Right ventricle myocardium superior (tissue), 1 donor: ENCODE measurements at regions not wholly inside any gene's neighbourhood (a gene's known extent, or its start where the extent isn't known, plus 50 kb on each side); places are given as distances from the start of the nearest gene placed in this dataset.
"Not testable (repeated sequence)": the region's sequence is repeated elsewhere in the genome, so short reads cannot be mapped to it uniquely, and the experiment has no call there.

Source experiments
- ATAC-seq: fragments of 200-7000 bp; cut with Tn5 transposase; one replicate; pipeline ENCODE4 v1.9.1; 2020; ENCODE audit warnings: mild to moderate bottlenecking; ENCODE audit not compliant: poor library complexity
- DNase-seq: peaks from one replicate; pipeline ENCODE4 v3.0.0-alpha.2; 2020
- intact Hi-C: fragments of 100-400 bp; cut with DNase I; formaldehyde crosslinking; loops from one replicate; pipeline ENCODE4 v1.11.2; 2022
- donor health status: DM: no; HTN: yes; CAD: no; lungs with severe emphysema.

DNA sequence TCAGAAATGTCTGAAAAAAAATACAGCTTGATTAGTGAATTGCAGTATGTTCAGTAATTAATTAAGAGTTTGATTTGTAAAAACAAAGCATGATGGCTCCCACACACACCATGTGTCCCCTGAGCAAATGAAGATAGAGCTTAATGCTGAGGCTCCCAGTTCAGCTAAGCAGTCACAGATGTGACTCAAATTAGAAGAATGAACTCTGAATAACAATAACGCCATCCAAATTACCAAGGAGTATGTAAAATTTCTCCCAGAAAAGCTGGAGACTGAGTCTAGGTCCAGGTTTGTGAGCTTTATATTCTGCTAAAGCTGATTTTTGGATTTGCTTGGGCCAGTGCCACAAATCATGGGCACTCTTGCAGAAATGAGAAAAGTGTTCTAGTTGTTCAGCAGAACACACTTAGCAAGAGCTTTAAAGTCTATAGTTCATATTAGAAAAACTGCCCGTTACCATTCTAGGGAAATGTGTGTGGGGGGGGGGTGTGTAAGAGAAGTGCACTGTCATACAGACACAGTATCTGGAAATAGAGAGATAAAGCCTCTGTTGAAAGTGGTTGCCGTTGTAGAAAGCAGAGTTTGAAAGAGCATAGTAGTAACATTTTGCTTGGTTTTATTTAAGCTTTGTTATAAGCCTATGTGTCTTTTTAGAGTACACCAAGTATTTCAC lies 253.1 kb downstream of the BCAT1 start:
- intact Hi-C loops, result no loop called here
- ATAC-seq (no peak), DNase-seq (no peak)

DNA sequence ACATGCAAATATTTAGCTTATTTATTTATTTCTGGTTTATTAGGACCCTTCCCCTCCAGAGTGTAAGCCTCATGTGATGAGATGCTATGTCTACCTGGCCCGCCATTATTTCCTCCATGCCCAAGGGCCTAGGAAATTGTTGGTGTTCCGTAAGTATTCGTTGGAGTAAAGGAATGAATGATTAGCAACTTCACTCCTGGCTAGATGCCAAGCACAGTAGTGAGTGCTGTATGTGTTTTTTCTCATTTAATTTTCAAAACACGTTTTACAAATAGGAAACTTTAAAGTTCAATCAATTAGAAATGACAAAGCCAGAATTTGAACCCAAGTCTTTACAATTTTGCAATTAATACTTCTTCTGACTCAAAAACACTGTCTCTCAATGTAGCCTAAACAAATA lies 253.8 kb downstream of the BCAT1 start:
- intact Hi-C loops, result no loop called here

DNA sequence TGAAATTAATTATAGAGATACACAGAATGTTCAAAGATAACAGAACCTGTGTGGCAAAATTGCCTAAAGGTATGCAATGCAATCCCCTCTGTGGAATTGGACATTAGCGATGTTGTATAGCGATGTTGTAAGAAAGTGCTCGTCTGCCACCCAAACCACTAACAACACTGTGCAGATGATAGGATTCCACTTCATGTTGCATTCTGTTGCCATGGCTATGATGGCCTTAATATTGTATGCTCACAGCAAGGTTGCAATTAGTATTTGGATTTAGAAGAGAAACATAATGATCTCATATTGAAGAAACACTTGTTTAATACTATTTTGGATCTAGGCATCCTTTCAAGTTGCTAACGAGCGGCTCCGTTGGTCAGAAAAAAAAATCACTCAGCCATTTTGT lies 260.3 kb downstream of the BCAT1 start:
- DNase-seq (no peak), ATAC-seq (no peak)
- intact Hi-C loops, result no loop called here

More for the DNA sequence above, 253.8 kb downstream of the BCAT1 start:
- DNase-seq (no peak), ATAC-seq (no peak)

DNA sequence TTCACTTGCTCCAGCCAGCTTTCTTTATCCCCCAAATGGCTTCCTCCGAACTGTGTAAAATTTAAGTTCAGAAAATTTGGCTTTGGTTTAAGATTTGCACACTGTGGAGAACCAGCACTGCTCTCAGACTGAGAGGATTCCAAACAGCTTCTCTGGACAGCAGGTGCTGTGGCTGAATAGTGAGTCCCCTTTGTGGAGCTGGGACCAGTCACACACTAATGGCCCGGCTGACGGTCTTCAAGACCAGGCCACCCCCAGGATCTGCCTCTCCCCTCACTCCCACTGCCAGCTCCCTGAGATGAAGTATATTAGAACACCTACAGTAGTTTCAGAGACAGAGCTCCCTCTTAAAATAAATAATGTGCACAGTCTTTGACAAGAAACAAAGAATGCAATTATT lies 267.3 kb downstream of the BCAT1 start:
- no peak for ATAC-seq
- intact Hi-C loops, result no loop called here
- DNase-seq, result no peak

DNA sequence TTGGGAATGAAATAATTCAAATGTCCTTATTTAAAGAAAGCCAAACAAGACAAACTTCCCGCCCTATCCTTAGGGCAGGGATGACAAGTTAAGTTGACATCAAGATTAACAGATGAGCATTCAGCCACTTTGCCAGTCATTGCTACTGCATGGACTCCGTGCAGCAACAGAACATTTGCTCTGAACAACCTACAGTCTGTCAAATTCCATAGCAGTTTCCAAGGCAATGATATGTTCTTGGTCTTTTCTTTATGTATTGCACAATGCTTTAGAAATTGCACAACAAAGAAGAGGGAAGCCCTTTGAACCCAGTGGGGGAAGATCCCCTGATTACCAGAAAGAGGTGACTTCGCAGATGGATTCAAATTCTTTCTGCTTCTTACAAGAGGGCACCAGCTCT lies 269.8 kb downstream of the BCAT1 start:
- DNase-seq (no peak), ATAC-seq (peak; percentile 22)
- intact Hi-C loops, result no loop called here

DNA sequence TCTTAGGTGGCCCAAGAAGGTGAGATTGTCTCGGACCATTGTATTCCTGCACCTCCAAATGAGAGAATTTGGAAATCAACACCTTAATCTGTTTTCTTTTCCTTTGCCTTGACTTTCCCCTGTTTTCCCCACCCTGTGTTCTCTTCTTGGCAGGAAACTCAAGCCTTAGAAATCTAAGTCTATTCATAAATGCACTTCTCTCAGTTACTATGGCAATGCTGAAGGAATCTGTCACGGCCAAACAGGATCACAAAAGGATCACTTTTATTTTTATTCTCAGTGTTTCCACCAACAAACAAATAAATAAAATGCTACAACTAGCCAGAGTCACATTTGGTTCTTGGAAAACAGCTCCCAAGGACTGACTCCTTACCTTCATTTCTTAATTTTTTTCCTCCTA lies 270.5 kb downstream of the BCAT1 start:
- ATAC-seq, result no peak

DNA sequence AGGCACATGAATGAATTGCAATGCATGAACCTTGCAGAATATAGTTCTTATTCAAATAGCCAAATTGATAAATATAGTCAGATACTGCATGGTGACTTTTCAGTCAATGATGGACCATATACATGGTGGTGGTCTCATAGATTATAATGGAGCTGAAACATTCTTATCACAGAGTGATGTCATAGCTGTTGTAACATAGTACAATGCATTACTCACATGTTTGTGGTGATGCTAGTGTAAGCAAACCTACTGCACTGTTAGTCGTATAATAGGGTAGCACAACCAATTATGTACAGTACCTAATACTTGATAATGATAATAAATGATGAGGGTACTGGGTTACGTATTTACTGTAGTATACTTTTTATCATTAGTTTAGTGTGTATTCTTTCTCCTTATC lies 280.3 kb downstream of the BCAT1 start:
- DNase-seq (no peak), ATAC-seq (no peak)
- intact Hi-C loops, result no loop called here

More for the DNA sequence above, 270.5 kb downstream of the BCAT1 start:
- intact Hi-C loops, result no loop called here
- DNase-seq, result no peak

DNA sequence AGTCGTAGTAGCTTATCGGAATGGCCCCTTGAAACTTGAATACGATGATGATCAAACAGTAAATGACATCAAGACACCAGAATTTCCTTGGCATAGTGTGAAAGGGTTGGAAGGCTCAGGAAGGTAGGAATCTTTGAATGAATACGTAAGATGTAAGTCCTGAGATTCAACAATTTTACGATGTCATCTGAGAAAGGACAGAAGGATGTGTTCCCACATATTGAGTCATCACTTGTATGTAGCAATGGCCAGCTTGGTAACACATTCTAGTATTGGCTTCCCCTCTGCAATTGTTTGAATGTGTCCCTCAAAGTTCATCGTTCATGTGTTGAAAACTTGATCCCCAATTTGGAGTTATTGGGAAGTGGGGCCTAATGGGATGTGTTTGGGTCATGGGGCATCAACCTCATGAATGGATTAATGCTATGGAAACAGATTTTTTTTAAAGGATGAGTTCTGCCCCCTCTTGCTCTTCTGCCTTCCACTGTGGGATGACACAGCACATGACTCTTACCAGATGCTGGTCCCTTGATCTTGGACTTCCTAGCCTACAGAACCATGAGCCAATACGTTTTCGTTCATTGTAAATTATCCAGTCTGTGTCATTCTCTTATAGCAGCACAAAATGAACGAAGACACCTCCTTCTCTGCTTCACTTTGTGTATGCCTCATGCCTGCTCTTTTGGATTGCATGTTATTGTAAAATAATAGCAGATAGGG lies 284.6 kb downstream of the BCAT1 start:
- DNase-seq (no peak), ATAC-seq (no peak)
- intact Hi-C loops, result no loop called here

DNA sequence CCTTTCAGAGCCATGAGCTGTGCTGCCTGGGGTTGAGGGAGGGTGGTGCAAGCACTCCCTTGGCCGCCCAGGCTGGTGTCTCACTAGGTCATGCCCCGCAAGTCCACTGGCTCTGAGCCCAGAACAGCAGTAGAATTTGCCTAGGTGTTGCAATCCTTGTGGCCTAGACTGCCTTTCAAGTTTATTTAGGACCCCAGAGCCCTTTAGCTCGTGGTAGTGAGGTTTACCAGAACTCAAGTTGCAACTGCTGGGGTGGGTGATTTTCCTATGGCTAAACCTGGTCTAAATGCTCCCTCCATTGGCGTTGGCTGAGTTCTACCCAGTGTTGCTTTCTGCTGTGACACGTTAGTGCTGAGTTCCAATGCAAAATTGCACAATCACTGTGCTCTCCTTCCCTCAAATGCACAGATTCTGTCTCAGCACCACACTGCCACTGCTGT lies 287.2 kb downstream of the BCAT1 start:
- ATAC-seq (peak; percentile 59), DNase-seq (peak; percentile 51)
- intact Hi-C loops, result no loop called here

DNA sequence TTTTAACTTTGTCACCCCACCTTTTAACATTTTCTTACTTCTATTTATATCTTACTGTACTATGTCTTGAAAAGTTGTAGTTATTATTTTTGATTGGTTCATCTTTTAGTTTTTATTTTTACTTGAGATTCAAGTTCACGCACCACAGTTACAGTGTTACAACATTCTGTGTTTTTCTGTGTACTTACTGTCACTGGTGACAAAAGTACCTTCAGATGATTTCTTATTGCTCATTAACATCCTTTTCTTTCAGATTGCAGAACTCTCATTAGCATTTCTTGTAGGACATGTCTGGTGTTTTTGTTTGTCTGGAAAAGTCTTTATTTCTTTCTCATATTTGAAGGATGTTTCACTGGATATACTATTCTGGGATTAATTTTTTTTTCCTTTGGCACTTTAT lies 289.9 kb downstream of the BCAT1 start:
- no peak for ATAC-seq
- DNase-seq, result no peak
- intact Hi-C loops, result no loop called here

DNA sequence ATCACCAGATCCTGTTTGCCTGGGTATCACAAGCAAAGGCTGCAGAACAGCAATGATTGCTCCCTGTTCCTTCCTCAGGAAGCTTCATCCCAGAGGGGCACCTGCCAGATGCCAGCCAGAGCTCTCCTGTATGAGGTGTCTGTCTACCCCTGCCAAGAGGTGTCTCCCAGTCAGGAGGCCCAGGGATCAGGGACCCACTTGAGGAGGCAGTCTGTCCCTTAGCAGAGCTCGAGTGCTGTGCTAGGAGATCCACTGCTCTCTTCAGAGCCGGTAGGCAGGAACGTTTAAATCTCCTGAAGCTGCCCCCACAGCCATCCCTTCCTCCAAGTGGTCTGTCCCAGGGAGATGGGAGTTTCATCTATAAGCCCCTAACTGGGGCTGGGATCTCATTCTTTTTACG lies 294.6 kb downstream of the BCAT1 start:
- ATAC-seq, DNase-seq, intact Hi-C loops: not testable (repeated sequence)

DNA sequence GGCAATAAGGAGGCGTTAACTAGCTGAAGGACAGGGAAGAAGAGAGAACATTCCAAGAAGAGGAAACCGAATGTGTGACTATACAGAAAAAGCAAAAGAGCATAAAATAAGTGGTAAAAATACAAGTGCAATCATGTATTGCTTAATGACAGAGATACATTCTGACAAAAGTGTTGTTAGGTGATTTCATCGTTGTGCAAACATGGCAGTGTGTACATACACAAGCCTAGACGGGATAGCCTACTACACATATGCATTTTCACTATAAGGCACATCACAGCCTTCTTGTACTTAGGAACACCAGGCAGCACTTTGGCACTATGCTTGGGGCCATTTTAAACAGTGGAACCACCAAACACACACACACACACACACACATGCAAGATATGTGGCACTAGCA lies 299.3 kb downstream of the BCAT1 start:
- ATAC-seq (no peak), DNase-seq (no peak)
- intact Hi-C loops, result no loop called here

DNA sequence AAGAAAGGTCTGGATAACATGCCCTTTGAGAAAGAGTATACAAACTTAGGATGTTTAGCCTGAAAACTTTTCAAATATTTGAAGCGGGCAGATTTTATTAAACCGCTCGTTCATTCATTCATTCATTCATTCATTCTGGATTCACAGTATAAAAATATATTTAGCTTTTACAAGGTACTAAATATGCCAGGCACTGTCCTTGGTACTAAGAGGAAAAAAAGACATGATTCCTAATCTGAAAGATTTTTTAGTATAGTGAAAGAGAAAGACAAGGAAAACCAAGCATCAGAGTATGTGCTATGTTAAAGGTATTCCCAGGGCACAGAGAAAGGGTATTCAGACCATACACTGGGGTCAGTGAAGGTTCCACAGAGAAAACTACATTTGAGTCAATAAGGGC lies 299.7 kb downstream of the BCAT1 start:
- ATAC-seq (no peak), DNase-seq (no peak)
- intact Hi-C loops, result no loop called here

DNA sequence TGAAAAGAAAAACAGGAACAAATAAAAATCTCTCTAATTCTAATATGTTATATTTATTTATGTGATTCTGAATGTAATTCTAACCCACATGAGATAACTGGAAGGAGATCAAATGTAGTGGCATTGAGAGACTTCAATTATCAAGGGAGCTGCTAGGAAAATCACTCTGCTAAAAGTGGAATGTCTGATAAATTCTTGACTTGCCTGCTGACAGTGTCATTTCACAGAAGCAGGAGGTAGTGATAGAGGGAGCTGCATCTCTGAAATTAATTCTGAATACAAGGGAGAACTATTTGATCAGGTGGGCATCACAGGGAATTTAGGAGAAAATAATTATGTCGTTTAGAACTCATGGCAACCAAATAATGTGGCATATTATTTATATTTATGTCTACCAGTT lies 303.6 kb downstream of the BCAT1 start:
- intact Hi-C loops, result no loop called here
- ATAC-seq, result no peak
- DNase-seq, result no peak

DNA sequence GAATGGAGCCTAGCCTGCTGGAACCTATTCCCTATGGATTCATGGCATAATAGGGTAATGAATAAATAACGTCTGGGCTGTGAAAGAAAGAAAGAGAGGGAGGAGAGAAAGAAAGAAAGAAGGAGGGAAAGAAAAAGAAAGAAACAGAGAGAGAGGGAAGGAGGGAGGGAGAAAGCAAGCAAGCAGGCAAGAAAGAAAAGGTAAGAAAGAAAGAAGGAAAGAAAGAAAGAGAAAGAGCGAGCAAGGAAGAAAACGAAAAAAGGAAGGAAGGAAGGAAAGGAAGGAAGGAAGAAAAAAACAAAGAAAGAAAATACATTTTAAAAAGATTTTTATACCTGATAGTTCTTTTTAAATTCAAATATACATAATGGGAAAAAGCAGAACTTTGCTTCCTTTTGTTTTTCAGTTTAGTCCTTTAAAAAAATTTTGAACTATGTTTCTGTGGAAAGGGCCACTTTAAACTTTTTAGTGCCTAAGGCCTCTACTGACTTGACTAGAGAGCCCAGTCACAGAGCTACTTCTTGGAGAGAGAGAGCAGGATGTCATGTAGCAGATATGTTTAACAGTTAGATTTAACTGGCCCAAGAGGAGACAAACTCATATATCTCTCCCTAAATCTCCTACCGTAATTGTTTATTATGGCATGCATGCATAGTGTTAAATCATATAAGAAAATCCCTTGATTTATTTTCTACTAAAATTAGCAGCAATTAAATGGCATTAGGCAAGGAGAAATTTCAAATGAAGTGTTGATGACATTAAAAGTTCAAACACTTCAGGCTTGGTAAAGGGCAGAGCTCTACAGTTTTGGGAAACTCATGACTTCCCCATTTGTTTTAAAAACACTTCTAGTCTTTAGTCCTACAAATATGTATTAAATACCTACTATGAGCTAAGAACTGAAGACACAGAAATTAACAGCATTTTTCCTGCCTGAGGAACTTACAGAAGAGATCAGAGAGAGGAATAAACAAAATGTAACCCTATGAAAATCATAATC lies 305.5 kb downstream of the BCAT1 start:
- intact Hi-C loops, result no loop called here
- no peak for DNase-seq
- ATAC-seq, result no peak

DNA sequence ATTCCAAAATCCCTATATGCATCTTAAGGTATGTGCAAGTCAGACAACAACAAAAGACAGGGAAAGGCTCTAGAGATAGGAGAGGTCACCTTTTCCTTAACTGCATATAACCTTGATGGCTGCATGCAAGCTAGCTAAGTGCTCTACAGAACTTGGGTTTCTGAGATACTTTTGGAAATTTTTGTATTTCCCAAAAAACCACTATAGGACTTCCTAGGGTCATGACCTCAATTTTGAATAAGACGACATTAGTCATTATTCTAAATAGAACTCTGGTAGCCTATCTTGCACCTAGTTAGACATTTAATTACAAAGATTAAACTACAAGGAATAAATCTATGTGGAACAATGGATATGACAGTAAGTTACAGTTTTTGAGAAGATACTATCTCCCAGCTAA lies 309.3 kb downstream of the BCAT1 start:
- DNase-seq, result no peak
- intact Hi-C loops, result no loop called here
- ATAC-seq, result no peak

DNA sequence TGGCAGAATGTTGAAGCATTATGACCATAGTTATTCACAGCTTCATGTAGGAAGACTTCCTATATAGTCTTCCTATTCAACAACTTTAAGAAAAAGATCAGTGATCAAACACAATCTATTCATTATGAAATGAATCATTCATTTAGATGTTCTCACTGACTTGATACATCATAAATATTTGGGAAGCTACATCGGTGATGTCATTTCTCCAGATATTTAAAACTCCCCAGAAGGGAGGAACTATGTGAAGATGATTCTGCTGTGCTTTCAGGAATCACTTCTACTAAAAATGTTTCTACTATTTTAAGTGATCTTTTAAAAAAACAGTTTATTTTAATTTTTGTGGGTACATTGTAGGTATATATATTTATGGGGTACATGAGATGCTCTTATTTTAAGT lies 316.4 kb downstream of the BCAT1 start:
- intact Hi-C loops, result no loop called here
- ATAC-seq (no peak), DNase-seq (no peak)

DNA sequence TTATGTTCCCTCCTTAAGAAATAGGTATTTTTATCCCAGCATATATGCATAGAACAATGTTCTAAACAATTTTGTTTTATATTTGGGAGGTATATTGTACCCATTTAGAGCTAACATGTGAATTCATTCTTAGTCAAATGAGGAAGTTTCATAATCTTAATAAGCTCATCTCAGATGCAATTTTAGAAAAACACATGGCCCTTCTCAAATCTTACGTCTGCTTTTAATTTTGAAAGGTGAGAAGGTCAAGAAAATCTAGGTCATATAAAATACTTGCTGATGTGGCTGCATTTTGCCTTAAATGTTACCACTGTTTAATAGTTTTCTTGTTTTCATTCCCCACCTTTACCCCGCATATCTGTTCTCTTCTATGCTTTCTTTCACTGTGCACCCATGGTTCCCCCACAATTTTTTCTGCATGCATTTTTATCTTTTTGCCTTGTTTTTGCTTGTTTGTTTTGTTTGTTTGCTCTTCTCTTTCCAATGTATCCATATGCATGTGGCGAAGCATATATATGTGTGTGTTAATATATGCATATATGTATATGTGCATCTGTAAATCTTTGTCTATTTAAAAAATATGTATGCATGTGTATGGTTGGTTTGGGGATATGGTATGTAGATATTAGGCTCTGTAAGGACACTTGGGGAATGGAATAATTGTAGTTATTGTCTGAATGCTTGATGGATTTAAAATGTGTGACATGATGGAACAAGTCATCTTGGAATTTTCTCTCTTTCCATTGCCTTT lies 317.1 kb downstream of the BCAT1 start:
- intact Hi-C loops, result no loop called here
- no peak for DNase-seq
- ATAC-seq, result no peak

DNA sequence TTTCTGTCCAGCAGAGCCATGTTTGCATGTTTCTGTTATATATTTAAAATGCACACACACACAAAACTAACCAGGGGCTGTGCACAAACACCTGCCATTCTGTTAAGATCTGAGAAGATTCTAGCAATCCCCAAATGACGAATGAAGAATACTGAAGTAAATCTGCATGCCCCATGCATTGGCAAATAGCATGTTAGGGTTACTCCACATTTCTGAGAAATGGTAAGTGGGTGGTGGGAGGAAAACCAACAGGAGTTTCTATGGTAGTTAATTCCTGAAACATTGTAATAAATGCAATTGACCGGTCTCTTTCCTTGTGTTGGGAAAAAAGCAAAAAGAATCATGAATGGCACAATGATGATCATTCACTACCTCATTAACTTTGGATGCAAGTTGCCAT lies 318.0 kb downstream of the BCAT1 start:
- ATAC-seq (no peak), DNase-seq (no peak)
- intact Hi-C loops, result no loop called here
